Hepatocyte (in vitro differentiated cells): ENCODE measurements at regions not wholly inside any gene's neighbourhood (a gene's known extent, or its start where the extent isn't known, plus 50 kb on each side); places are given as distances from the start of the nearest gene placed in this dataset.

ENCODE experiments used
- DNase-seq: peaks from one replicate; pipeline ENCODE4 v3.0.0-alpha.2; 2016; ENCODE audit warnings: low spot score
- H2AFZ ChIP-seq: fragments of 200-600 bp; sonication (generic); 2 replicates; pipeline ENCODE4 v1.6.0; 2016; ENCODE audit warnings: antibody characterized with exemption, mild to moderate bottlenecking
- H3K27ac ChIP-seq: fragments of 200-600 bp; sonication (generic); 2 replicates; pipeline ENCODE4 v1.5.1; 2016; ENCODE audit warnings: mild to moderate bottlenecking
- H3K27me3 ChIP-seq: fragments of 200-600 bp; sonication (generic); 2 replicates; pipeline ENCODE4 v1.6.1; 2016
- H3K36me3 ChIP-seq: fragments of 200-600 bp; sonication (generic); replicated peaks from 2 replicates; pipeline ENCODE4 v1.5.1; 2016; ENCODE audit warnings: low read depth; ENCODE audit not compliant: insufficient read depth
- H3K4me1 ChIP-seq: fragments of 200-600 bp; sonication (generic); 2 replicates; pipeline ENCODE4 v1.5.1; 2016; ENCODE audit warnings: mild to moderate bottlenecking, moderate library complexity; ENCODE audit not compliant: insufficient read depth
- H3K4me2 ChIP-seq: fragments of 200-600 bp; sonication (generic); 2 replicates; pipeline ENCODE4 v1.6.0; 2016
- H3K4me3 ChIP-seq: fragments of 200-600 bp; sonication (generic); 2 replicates; pipeline ENCODE4 v1.5.1; 2016; ENCODE audit warnings: mild to moderate bottlenecking
- H3K79me2 ChIP-seq: fragments of 200-600 bp; sonication (generic); 2 replicates; pipeline ENCODE4 v1.6.0; 2017; ENCODE audit warnings: mild to moderate bottlenecking
- H3K9me2 ChIP-seq: fragments of 200-600 bp; sonication (generic); replicated peaks from 2 replicates; pipeline ENCODE4 v1.6.0; 2017; ENCODE audit warnings: mild to moderate bottlenecking; ENCODE audit not compliant: insufficient read depth
- H3K9me3 ChIP-seq: fragments of 200-600 bp; sonication (generic); 2 replicates; pipeline ENCODE4 v1.5.1; 2016; ENCODE audit warnings: low read depth, mild to moderate bottlenecking
- H4K20me1 ChIP-seq: fragments of 200-600 bp; sonication (generic); 2 replicates; pipeline ENCODE4 v1.6.0; 2016; ENCODE audit warnings: mild to moderate bottlenecking; ENCODE audit not compliant: insufficient read depth, poor library complexity, severe bottlenecking
- EZH2 ChIP-seq: fragments of 200-600 bp; sonication (generic); IDR thresholded peaks from 2 replicates; pipeline ENCODE4 v1.6.1; 2016; ENCODE audit warnings: antibody characterized with exemption, mild to moderate bottlenecking, borderline replicate concordance
- EZH2phosphoT487 ChIP-seq: fragments of 200-600 bp; sonication (generic); IDR thresholded peaks from one replicate; pipeline ENCODE4 v1.6.1; 2018; ENCODE audit warnings: antibody characterized with exemption, mild to moderate bottlenecking, low read depth, moderate library complexity; ENCODE audit not compliant: unreplicated experiment, severe bottlenecking
- WGBS: methylation state at CpG from one replicate; pipeline ENCODE4 v1.1.6; 2016; ENCODE audit warnings: low lambda C conversion rate; ENCODE audit errors: missing lambda C conversion rate; 5-methylcytosine and 5-hydroxymethylcytosine counted together
- TF ChIP-seq, protein P1 (sequence below): fragments of 200-600 bp; sonication (generic); IDR thresholded peaks from 2 replicates; pipeline ENCODE4 v1.5.1; 2016; ENCODE audit warnings: antibody characterized with exemption, mild to moderate bottlenecking; ENCODE audit not compliant: poor library complexity

DNA sequence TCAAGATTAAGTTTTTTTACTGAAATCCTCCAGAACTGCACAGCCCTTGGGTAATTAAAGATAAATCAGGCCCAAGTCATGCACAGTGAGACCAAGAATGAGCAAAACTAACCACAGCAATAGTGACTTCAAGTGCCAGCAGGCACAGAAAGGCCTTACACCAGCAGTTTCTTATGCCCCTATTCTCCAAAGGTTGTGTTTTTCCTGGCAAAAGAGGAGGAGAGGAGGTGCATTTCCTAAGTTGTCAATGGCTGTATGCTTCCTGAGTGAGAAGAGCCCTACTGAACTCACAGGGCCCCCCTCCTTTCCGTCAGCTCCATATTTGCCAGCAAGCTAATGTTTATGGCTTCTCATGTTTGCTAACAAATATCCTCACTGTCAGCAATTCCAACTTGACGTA, 418.7 kb upstream of the INTU start:
- no peaks in the 10 kb centered on the region for H3K36me3 ChIP-seq
- WGBS: 37% methylated on average over 2 of the region's 2 CpGs
- no peak overlapping the region for H3K4me2 ChIP-seq
- TF ChIP-seq, protein P1, sequence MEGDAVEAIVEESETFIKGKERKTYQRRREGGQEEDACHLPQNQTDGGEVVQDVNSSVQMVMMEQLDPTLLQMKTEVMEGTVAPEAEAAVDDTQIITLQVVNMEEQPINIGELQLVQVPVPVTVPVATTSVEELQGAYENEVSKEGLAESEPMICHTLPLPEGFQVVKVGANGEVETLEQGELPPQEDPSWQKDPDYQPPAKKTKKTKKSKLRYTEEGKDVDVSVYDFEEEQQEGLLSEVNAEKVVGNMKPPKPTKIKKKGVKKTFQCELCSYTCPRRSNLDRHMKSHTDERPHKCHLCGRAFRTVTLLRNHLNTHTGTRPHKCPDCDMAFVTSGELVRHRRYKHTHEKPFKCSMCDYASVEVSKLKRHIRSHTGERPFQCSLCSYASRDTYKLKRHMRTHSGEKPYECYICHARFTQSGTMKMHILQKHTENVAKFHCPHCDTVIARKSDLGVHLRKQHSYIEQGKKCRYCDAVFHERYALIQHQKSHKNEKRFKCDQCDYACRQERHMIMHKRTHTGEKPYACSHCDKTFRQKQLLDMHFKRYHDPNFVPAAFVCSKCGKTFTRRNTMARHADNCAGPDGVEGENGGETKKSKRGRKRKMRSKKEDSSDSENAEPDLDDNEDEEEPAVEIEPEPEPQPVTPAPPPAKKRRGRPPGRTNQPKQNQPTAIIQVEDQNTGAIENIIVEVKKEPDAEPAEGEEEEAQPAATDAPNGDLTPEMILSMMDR: no peak
- TF ChIP-seq EZH2phosphoT487: no peak
- no peak for TF ChIP-seq EZH2
- no peaks in the 10 kb centered on the region for H3K79me2 ChIP-seq
- H3K27ac ChIP-seq: peak overlapping the region; percentile 13
- H3K4me1 ChIP-seq: peaks cover 12% of the 10 kb centered on the region
- H3K9me3 ChIP-seq: no peaks in the 10 kb centered on the region
- no peak overlapping the region for H3K4me3 ChIP-seq
- DNase-seq: peak; percentile 14
- peak overlapping the region; percentile 4 for H2AFZ ChIP-seq
- H3K27me3 ChIP-seq: no peaks in the 10 kb centered on the region
- H3K9me2 ChIP-seq: no peaks in the 10 kb centered on the region
- no peaks in the 10 kb centered on the region for H4K20me1 ChIP-seq

DNA sequence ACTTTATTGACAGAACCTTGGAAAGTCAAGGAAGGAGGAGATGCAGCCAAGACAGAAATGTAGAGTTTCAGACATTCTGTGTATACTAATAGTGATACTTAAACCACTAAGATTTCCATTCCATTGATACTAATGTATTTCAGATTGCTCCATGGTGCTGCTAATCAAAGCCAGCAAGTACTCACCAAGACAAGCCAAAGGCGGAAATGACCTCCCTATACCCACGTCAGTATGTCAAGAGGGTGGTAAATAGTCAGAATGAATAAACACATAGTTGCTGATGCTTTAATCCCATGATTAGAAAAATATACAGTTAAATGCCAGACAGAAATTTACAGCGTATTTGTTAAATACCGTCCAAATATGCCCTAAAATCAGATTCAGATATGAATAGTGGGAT, 417.8 kb upstream of the INTU start:
- no peaks in the 10 kb centered on the region for H3K9me3 ChIP-seq
- no peak for DNase-seq
- no peaks in the 10 kb centered on the region for H3K9me2 ChIP-seq
- H3K36me3 ChIP-seq: no peaks in the 10 kb centered on the region
- H3K27me3 ChIP-seq: no peaks in the 10 kb centered on the region
- H3K27ac ChIP-seq: no peak overlapping the region
- H3K4me1 ChIP-seq: peaks cover 12% of the 10 kb centered on the region
- H3K4me3 ChIP-seq: no peak overlapping the region
- no peak overlapping the region for H3K4me2 ChIP-seq
- H3K79me2 ChIP-seq: no peaks in the 10 kb centered on the region
- no peak overlapping the region for H2AFZ ChIP-seq
- TF ChIP-seq EZH2phosphoT487 (no peak), EZH2 (no peak)
- TF ChIP-seq, protein P1: no peak
- whole genome bisulfite sequencing: 64% methylated on average over 4 of the region's 4 CpGs
- no peaks in the 10 kb centered on the region for H4K20me1 ChIP-seq

DNA sequence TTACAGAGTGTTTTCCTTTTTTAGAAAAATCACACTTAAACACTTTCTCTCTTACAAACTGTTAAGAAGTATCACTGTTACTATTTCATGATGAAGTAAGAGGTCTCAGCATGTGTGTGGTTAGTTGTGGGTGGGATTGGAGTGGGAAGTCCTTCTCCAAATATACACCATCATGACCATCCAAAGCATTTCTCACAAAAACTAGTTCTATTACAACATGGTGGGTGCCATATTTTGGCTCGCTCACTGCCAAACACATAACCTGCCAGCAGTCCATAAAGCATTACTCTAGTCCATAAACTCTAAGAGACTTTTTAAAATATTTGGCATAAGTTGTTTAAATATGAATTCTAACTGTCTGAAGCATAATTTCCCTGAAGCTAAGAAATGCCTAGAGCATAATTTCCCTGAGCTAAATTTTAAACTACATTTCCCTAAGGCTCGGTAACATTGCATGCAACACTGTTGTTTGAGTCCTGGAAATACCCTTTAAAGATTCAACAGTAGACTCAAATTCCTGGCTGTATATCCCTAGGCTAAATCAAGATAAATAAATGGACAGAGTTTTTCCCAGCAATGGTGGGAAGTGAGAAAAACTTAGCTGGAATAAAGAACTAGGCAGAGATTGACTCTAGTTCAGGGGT, 415.0 kb upstream of the INTU start:
- no peaks in the 10 kb centered on the region for H3K9me3 ChIP-seq
- no peaks in the 10 kb centered on the region for H3K79me2 ChIP-seq
- H3K4me1 ChIP-seq: peaks cover 5% of the 10 kb centered on the region
- no peaks in the 10 kb centered on the region for H3K27me3 ChIP-seq
- H3K4me2 ChIP-seq: no peak overlapping the region
- TF ChIP-seq EZH2phosphoT487 (no peak), EZH2 (no peak)
- TF ChIP-seq, protein P1: no peak
- DNase-seq: no peak
- no peaks in the 10 kb centered on the region for H4K20me1 ChIP-seq
- H3K4me3 ChIP-seq: no peak overlapping the region
- WGBS: 95% methylated on average over 2 of the region's 2 CpGs
- no peak overlapping the region for H3K27ac ChIP-seq
- no peak overlapping the region for H2AFZ ChIP-seq
- no peaks in the 10 kb centered on the region for H3K36me3 ChIP-seq
- H3K9me2 ChIP-seq: no peaks in the 10 kb centered on the region

DNA sequence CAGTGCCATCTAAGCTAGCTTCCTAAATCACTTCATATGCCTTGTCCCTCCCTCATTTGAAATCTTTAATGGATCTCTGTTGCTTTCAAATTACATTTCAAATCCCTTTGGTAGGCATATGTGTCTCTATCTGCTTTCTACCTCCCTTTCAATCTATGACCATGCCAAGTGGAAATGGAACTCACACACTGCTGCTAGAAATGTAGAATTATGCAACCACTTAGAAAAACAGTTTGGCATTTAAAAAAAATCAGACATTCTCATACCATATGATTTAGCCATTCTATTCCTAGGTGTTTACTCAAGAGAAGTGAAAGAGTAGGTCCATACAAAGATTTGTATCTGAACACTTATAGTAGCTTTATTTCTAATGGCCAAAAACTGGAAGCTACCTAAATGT, 413.5 kb upstream of the INTU start:
- H3K27ac ChIP-seq: no peak overlapping the region
- no peaks in the 10 kb centered on the region for H3K79me2 ChIP-seq
- no peak overlapping the region for H3K4me3 ChIP-seq
- no peak for DNase-seq
- H3K4me2 ChIP-seq: no peak overlapping the region
- no peaks in the 10 kb centered on the region for H4K20me1 ChIP-seq
- H3K27me3 ChIP-seq: no peaks in the 10 kb centered on the region
- no peaks in the 10 kb centered on the region for H3K4me1 ChIP-seq
- H3K9me2 ChIP-seq: no peaks in the 10 kb centered on the region
- H3K9me3 ChIP-seq: no peaks in the 10 kb centered on the region
- H3K36me3 ChIP-seq: no peaks in the 10 kb centered on the region
- H2AFZ ChIP-seq: no peak overlapping the region
- TF ChIP-seq EZH2phosphoT487: no peak
- TF ChIP-seq, protein P1: no peak
- TF ChIP-seq EZH2: no peak
